Posterior cingulate gyrus (tissue), 11 donors: ENCODE measurements at regions not wholly inside any gene's neighbourhood (a gene's known extent, or its start where the extent isn't known, plus 50 kb on each side); places are given as distances from the start of the nearest gene placed in this dataset.

ENCODE experiments used
- DNase-seq, 10 donors: peaks; one replicate each; pipeline versions ENCODE4 v3.0.0 to v3.0.0-alpha.2; 2020 to 2021; ENCODE audit warnings: mixed read lengths in 3 of 10
- intact Hi-C: fragments of 100-400 bp; cut with DNase I; formaldehyde crosslinking; loops from one replicate; pipeline ENCODE4 v1.15.1; 2023

DNA sequence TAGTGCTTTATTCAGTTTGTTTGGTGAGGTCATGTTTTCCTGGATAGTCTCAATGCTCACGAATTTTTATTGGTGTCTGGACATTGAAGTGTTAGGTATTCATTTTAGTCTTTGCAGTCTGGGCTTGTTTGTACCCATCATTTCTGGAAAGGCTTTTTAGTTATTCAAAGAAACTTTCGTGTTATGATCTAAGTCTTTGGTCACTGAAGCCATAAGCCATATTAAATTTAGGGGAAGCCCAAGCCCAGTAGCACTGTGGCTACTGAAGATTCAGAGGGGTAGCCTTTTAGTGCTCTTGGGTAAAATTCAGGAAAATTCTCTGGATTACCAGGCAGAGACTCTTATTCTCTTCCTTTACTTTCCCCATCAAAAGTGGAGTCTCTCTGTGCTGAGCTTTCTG lies 56.2 kb upstream of the PEX5L start:
- DNase-seq: no peak
- intact Hi-C loops: no loop called here

DNA sequence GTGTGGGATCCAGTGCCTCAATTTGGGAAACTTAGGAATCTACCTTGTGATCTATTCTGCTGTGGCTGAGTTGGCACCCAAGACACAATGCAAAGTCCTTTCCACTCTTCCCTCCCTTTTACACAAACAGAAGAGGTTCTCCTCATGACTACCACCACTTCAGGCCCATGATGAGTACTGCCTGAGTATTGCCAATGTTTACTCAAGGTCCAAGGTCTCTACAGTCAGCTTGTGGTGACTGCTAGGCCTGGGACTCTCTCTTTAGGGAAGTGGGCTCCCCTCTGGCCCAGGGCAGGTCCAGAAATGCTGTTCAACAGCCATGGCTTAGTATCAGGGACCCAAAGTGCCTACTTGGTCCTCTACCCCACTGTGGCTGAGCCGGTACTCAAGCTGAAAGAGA lies 56.8 kb upstream of the PEX5L start:
- intact Hi-C loops: no loop called here
- no peak for DNase-seq

DNA sequence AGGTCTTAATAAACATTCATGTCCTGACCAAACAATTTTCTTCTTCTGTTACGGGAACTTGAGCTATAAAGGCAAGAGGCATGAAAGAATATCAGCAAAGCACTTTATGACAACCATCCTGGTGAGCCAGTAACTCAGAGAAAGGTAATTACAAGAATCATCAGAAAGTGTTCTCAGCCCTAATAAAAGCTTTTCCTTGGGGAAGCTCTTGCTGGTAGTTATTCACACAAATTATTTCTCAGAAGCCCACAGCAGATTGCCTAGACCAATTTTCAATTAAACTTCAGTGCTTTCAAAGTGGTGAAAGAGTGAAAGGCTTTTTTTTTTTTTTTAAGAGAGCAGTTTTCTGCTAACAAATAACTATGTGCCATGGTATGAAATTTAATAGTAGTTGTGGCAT lies 60.9 kb upstream of the PEX5L start:
- no peak for DNase-seq
- intact Hi-C loops: no loop called here

DNA sequence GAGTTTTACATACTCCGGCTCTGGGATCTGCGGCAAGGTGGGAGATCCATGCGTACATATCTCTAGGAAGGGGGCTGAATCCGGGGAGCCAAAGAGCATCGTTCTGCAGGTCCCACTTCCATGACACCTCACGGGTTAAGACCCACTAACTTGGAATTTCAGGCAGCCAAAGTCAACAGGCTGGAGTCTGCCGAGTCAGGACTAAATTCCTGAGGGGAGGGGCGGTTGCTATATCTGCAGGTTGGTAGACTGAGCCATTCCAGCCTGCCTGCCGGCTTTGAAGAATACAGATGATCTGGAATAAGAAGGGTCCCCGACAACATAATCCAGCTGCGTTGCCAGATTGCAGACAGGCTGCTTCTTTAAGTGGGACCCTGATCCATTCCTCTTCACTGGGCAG lies 65.4 kb upstream of the PEX5L start:
- DNase-seq: no peak
- intact Hi-C loops: no loop called here

GRCh38 chr3:180102604-180103003 lies 65.9 kb upstream of the PEX5L start:
- intact Hi-C loops: no loop called here
- DNase-seq: no peak

DNA sequence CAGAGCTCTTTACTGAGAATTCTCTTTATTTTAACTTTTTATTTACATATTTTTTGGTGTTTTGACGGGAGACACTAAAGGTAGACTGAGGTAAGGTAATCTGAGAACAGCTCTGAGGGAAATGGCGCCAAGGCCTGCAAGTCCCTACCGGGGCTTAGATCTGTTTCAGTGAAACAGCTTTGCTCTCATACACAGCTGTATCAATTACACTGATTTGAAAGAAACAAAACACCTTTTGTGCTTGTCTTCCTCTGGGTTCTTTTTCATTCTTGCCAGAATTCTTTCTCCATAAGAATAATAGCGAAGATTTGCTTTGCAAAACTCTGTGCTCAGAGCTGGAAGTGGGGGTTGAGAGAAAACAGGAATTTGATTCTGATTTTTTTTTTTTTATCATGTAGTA lies 79.5 kb upstream of the PEX5L start:
- no peak for DNase-seq
- intact Hi-C loops: no loop called here

DNA sequence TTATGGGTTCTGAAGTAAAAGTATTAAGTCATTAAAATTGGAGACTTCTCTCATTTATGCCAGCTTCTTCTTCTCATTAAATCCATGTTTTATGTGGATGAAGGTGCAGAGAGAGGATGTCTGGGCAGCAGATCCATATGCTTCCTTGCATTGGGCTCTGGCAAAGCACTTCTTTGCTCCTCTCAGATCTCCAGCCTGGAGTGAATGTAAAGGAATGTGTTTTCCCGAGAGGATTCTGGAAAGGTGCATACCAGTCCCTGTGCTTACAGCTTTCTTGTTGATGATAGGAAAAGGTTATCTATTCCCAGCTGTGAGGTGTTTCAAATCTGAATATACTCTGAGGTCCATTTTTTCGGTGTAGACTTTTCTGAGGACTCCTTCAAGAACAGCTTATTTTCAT lies 79.9 kb upstream of the PEX5L start:
- intact Hi-C loops: no loop called here

DNA sequence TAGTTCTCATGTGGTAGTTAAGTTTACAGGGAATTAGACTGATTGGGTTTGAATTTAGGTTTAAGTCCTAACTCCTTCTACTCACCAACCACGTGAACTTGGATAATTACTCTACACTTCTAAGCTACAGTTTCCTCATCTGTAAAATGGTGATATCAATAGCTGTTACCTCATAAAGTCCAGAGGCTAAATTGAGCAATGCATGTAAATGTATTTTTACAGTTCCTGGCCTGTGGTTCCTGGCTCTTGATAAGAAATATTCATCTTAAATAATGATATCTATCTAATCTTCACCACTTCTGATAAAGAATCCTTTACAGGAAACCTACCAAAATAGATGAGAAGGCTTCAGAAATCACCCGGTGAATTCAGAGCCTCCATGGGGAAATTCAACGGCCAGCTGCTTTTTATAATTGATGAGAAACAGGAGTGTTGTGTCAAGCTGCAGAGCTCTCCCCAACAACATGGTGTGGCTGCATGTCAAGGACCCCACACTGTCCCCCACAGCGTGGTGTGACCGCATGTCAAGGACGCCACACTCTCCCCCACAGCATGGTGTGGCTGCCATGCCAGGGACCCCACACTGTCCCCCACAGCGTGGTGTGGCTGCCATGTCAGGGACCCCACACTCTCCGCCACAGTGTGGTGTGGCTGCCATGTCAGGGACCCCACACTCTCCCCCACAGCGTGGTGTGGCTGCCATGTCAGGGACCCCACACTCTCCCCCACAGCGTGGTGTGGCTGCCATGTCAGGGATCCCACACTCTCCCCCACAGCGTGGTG lies 80.8 kb upstream of the PEX5L start:
- peak in 2 of 10 donors; percentile 45 to 67 for DNase-seq
- intact Hi-C loops: no loop called here

More for the DNA sequence above, 79.9 kb upstream of the PEX5L start:
- no peak for DNase-seq

DNA sequence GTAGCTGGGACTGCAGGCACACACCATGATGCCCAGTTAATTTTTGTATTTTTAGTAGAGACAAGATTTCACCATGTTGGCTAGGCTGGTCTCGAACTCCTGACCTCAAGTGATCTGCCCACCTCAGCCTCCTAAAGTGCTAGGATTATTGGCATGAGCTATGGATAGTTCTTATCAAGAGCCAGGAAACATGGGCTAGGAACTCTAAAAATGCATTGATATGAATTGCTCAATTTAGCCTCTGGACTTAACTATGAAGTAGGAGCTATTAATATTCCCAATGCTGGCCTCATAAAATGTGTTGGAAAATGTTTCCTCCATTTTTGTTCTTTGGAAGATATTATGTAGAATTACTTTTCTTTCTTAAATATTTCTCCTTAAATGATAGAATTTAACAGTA lies 82.8 kb upstream of the PEX5L start:
- intact Hi-C loops: no loop called here
- DNase-seq: no peak

GRCh38 chr3:180123928-180124327 lies 87.2 kb upstream of the PEX5L start:
- no peak for DNase-seq
- intact Hi-C loops: no loop called here

GRCh38 chr3:180131169-180131568 lies 94.4 kb upstream of the PEX5L start:
- no peak for DNase-seq
- intact Hi-C loops: no loop called here

DNA sequence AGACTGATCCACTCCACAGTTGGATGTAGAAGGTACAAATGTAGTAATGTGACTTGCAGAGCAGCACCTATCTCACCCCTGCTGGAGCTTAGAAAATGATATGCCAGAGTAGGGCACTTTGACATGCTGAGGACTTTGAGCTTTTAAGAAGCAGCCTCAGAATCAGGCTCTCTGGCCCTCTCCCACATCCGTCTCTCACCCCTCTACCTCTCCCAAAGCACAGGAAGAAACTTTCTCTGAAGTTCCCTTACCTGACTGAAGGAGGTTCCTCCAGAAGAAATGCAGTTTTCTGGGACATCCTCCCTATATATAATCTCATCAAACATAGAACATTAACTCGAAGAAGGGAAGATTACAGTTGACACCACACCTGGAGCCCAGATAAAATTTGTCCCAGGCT lies 98.4 kb upstream of the PEX5L start:
- intact Hi-C loops: no loop called here
- DNase-seq: no peak

DNA sequence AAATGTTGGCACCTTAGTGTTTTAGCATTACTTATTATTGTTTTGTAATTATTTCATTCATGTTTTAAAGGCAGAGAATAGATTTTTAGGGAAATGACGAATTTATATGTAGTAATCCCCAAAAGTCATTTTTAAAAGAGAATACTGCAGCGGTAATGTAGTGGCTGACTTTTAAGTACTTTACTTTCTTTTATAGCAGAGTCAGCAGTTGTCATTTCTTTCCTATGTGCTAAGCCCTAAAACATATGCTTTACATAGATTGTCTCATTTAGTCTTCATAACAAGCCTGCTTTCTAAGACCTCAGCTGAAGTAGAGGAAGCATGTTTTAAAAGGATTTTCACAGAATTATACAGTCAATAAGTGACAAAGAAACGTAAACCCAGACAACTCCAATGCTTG lies 102.1 kb upstream of the PEX5L start:
- no peak for DNase-seq
- intact Hi-C loops: no loop called here

- DNase-seq: no peak
- intact Hi-C loops: no loop called here
Measured at GRCh38 chr3:180142041-180142440, 105.3 kb upstream of the PEX5L start.

GRCh38 chr3:180142472-180142871 lies 105.7 kb upstream of the PEX5L start:
- no peak for DNase-seq
- intact Hi-C loops: no loop called here

GRCh38 chr3:180161770-180162169 lies 125.0 kb upstream of the PEX5L start:
- intact Hi-C loops: no loop called here
- no peak for DNase-seq

DNA sequence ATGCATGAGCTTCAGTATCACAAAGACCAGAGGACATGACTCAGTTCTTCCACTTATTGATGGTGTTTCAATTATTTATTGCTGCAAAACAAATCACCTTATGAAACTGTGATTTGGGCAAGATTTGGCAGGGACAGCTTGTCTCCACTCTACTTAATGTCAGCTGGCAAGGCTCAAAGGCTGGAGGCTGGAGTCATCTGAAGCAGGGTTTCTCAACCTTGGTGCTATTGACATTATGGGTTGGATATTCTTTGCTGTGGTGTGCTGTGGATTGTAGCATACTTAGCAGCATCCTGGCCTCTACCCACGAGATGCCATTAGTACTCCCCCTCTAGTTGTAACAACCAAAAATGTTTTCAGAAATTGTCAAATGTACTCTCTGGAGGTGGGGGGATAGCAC lies 138.8 kb upstream of the PEX5L start:
- DNase-seq: no peak
- intact Hi-C loops: no loop called here

GRCh38 chr3:180176059-180176458 lies 139.3 kb upstream of the PEX5L start:
- no peak for DNase-seq
- intact Hi-C loops: no loop called here

- intact Hi-C loops: no loop called here
Measured at GRCh38 chr3:180177255-180177654, 140.5 kb upstream of the PEX5L start.

GRCh38 chr3:180179562-180179961 lies 142.8 kb upstream of the PEX5L start:
- DNase-seq: no peak
- intact Hi-C loops: no loop called here

More at GRCh38 chr3:180177255-180177654, 140.5 kb upstream of the PEX5L start:
- no peak for DNase-seq

- intact Hi-C loops: no loop called here
- DNase-seq: no peak
Measured at GRCh38 chr3:180180795-180181194, 144.1 kb upstream of the PEX5L start.

GRCh38 chr3:180181387-180181786 lies 144.7 kb upstream of the PEX5L start:
- DNase-seq: no peak
- intact Hi-C loops: no loop called here

DNA sequence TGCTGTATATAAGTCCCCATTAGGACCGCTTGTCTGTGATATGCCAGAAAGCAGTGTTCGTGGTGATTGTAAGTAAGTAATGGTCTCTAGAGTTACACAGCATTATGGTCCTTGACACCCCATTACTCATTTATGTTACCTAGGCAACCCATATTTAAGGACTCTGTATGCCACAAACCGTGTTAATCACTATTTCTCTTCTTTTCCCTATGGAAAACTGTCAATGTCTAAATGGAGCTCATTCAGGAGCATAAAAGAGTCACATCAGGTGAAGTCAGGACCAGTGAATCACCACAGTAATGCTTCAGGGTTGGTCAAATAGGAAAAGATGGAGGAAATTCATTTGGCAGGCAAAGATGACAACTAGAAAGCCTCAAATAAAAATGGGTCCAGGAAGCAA lies 146.6 kb upstream of the PEX5L start:
- intact Hi-C loops: no loop called here
- no peak for DNase-seq
